HL-60 (cell line): ENCODE measurements at regions not wholly inside any gene's neighbourhood (a gene's known extent, or its start where the extent isn't known, plus 50 kb on each side); places are given as distances from the start of the nearest gene placed in this dataset.

Experiments used
- POLR2AphosphoS5 ChIP-seq: IDR thresholded peaks from 2 replicates; pipeline ENCODE4 v1.6.1; 2012; ENCODE audit warnings: low read depth
- SPI1 ChIP-seq: IDR thresholded peaks from 2 replicates; pipeline ENCODE4 v1.6.1; 2012; ENCODE audit warnings: low read depth, mild to moderate bottlenecking, borderline replicate concordance
- TF ChIP-seq, protein P1 (sequence below): IDR thresholded peaks from 2 replicates; pipeline ENCODE4 v1.6.1; 2012; ENCODE audit warnings: low read depth; ENCODE audit not compliant: insufficient replicate concordance
- TF ChIP-seq, protein P2 (sequence below): IDR thresholded peaks from one replicate; pipeline ENCODE4 v1.5.1; 2011; ENCODE audit warnings: low read length, control low read depth, inconsistent platforms; ENCODE audit not compliant: insufficient read depth

DNA sequence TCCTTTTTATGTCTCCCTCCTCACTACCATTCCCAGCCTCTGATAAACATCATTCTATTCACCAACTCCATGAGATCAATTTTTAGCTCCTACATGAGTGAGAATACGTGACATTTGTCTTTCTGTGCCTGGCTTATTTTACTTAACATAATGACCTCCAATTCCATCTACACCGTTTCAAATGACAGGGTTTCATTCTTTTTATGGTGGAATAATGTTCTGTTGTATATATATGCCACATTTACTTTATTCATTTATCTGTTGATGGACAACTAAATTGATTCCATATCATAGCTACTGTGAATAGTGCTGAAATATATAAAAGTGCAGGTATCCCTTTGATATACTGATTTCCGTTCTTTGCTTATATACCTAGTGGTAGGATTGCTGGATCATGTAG, 503.9 kb downstream of the SMARCA1 start:
- TF ChIP-seq, protein P1, sequence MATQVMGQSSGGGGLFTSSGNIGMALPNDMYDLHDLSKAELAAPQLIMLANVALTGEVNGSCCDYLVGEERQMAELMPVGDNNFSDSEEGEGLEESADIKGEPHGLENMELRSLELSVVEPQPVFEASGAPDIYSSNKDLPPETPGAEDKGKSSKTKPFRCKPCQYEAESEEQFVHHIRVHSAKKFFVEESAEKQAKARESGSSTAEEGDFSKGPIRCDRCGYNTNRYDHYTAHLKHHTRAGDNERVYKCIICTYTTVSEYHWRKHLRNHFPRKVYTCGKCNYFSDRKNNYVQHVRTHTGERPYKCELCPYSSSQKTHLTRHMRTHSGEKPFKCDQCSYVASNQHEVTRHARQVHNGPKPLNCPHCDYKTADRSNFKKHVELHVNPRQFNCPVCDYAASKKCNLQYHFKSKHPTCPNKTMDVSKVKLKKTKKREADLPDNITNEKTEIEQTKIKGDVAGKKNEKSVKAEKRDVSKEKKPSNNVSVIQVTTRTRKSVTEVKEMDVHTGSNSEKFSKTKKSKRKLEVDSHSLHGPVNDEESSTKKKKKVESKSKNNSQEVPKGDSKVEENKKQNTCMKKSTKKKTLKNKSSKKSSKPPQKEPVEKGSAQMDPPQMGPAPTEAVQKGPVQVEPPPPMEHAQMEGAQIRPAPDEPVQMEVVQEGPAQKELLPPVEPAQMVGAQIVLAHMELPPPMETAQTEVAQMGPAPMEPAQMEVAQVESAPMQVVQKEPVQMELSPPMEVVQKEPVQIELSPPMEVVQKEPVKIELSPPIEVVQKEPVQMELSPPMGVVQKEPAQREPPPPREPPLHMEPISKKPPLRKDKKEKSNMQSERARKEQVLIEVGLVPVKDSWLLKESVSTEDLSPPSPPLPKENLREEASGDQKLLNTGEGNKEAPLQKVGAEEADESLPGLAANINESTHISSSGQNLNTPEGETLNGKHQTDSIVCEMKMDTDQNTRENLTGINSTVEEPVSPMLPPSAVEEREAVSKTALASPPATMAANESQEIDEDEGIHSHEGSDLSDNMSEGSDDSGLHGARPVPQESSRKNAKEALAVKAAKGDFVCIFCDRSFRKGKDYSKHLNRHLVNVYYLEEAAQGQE: no peak
- TF ChIP-seq, protein P2, sequence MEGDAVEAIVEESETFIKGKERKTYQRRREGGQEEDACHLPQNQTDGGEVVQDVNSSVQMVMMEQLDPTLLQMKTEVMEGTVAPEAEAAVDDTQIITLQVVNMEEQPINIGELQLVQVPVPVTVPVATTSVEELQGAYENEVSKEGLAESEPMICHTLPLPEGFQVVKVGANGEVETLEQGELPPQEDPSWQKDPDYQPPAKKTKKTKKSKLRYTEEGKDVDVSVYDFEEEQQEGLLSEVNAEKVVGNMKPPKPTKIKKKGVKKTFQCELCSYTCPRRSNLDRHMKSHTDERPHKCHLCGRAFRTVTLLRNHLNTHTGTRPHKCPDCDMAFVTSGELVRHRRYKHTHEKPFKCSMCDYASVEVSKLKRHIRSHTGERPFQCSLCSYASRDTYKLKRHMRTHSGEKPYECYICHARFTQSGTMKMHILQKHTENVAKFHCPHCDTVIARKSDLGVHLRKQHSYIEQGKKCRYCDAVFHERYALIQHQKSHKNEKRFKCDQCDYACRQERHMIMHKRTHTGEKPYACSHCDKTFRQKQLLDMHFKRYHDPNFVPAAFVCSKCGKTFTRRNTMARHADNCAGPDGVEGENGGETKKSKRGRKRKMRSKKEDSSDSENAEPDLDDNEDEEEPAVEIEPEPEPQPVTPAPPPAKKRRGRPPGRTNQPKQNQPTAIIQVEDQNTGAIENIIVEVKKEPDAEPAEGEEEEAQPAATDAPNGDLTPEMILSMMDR: no peak
- TF ChIP-seq POLR2AphosphoS5 (no peak), SPI1 (no peak)
